Jurkat, Clone E6-1 (cell line): ENCODE measurements at regions not wholly inside any gene's neighbourhood (a gene's known extent, or its start where the extent isn't known, plus 50 kb on each side); places are given as distances from the start of the nearest gene placed in this dataset.

ENCODE experiments used
- DNase-seq: peaks from one replicate; pipeline ENCODE4 v3.0.0-alpha.2; 2011; ENCODE audit warnings: low read depth, low spot score
- H3K4me3 ChIP-seq: 2 replicates; pipeline ENCODE4 v1.5.1; 2011; ENCODE audit warnings: mild to moderate bottlenecking, low read length, control low read depth, moderate library complexity

DNA sequence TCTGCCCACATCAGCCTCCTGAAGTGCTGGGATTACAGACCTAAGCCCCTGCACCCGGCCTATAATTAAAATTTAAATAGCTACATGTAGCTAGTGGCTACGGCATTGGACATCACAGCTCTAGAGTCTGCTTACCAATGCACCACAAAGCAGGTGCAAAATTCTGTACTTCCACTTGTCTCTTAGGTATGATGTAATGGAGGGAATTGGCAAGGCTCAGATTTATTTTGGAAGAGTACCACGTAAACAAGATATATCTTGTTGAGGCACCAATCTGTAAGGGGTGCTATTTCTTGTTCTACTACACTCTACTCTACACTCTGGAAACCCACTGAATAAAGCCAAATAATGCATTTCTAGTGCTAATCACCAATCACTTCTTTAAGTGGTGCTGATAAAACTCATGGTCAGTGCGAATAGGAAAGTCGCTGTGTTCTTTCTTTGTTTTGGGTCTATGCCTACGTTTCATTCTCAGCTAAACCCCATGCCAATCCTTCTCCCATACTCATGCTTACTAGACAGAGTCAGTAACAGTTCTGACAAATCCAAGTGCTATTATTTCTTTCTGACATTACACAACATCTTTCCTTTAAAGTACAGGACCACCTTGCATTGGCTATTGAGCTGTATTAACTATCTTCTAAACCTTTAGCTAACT, 92.3 kb downstream of the GC start:
- H3K4me3 ChIP-seq = no peak overlapping the region
- no peak for DNase-seq

- DNase-seq = no peak
- no peak overlapping the region for H3K4me3 ChIP-seq
These were observed 94.1 kb downstream of the GC start for GRCh38 chr4:71689822-71690221.

DNA sequence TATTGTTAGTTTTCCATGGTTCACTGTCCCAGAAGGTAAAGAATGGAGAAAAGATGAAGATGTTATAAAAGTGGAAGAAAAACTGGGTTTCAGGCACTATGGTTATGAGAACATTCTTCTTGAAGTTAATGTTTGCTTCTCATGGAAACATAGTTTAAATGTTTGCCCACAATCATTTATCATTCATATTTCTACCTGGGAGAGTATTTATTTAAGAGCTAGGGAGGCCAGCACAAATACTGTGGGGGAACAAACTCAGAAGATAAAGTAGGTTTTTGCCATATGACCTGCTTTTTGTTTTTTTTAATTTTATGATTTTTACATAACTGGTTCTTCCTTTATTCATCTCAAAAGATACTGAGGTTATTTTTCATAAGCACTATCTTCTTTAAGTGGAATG, 96.8 kb downstream of the GC start:
- DNase-seq = no peak

GRCh38 chr4:71685975-71686374, 97.9 kb downstream of the GC start:
- no peak for DNase-seq

More for the DNA sequence above, 96.8 kb downstream of the GC start:
- H3K4me3 ChIP-seq = no peak overlapping the region

GRCh38 chr4:71683309-71683708, 100.6 kb downstream of the GC start:
- no peak for DNase-seq
- H3K4me3 ChIP-seq = no peak overlapping the region

More at GRCh38 chr4:71685975-71686374, 97.9 kb downstream of the GC start:
- H3K4me3 ChIP-seq = no peak overlapping the region

DNA sequence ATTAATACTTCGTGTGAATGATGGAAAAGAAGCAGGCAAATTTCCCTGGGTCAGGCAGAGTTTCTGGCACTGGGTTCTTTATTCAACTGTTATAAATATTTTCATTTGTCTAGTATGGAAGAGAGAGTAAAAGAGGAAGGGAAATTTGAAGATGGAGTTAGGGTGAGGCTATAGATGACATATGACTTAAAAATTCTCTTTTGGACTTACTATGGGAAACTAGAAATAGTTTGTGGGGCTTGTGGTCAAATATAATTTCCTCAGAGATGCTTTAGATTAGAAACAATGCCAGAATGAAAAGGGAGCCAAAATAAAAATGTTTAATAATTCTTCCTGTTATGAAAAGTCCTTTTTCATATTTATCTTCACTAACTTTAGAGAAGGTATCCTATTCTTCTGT, 103.2 kb downstream of the GC start:
- no peak overlapping the region for H3K4me3 ChIP-seq
- DNase-seq = no peak

GRCh38 chr4:71677568-71677967, 106.3 kb downstream of the GC start:
- H3K4me3 ChIP-seq = no peak overlapping the region
- DNase-seq = no peak

- DNase-seq = no peak
- no peak overlapping the region for H3K4me3 ChIP-seq
These were observed 114.6 kb downstream of the GC start for GRCh38 chr4:71669291-71669690.

DNA sequence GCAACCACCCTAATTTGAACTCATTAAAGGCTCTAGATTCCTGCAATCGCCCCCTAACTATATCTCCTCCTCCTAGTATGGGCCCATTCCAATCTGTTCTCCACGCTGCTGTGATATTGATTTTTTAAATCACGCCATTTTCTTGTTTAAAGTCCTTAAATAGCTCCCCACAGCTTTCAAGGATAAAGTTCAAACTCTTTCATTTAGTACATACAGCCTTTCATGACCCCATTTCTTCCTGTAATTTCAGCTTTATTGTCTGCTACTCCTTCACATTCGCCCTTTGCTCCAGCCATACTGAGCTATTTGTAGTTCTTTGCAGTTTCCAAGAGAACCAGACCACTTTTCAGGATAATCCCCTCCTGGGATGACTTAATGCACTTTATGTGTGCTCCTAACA, 118.5 kb downstream of the GC start:
- no peak overlapping the region for H3K4me3 ChIP-seq
- DNase-seq = no peak

DNA sequence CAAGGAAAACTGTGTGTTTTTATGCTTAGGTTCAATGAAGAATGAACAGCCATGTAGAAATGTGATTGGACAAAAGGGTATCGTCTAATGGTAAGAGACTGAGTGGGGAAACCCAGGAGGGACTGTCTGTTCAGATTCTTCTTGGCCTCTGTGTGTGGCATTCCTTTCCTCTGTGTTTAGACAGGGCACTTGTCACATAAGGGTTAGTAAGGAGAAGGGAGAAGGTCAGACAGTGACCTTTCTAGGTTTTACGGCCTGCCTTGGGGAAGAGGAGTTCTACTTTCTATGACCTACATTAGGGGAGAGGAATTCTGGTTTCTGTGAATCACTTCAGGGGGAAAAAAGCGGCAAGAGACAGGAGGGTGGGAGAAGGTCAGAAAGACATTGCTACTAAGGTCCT, 119.5 kb downstream of the GC start:
- DNase-seq = no peak
- no peak overlapping the region for H3K4me3 ChIP-seq

DNA sequence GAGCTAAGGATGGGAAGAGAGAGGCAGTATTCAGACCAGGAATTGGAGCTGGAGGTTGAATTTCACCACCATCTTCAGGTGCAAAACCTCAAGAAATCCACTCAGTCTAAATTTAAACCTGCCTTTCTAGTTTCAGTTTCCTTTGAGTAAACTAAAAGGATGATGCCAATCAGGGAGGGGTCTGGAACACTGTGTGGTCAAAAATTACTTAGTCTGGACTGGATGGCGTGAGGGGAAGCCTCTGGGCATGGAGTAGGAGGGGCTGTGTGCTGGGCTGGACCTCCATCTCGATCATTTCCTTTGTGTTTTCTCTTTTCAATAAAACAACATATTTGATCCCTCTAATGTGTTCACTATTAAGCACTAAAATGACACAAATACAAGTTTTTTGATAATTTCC, 120.1 kb downstream of the GC start:
- no peak for DNase-seq
- H3K4me3 ChIP-seq = no peak overlapping the region

DNA sequence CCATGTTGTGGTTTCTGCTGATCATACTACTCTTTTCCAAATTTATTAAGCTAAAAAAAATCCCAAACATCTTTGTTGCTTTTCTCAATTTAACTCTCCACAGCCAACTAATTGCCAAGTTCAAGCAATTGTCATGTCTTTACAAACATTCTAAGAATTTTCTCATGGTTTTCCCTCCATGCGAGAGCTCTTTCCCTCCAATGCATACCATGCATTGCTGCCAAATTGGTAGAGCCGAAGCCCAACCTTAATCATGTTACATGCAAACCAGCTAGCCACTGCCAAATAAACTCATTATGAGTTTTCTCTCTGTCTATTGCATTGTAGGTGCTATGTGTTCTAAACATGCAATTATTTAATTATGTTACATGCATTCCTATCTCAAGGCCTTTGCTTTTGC, 123.9 kb downstream of the GC start:
- H3K4me3 ChIP-seq = no peak overlapping the region
- no peak for DNase-seq

GRCh38 chr4:71648923-71649322, 135.0 kb downstream of the GC start:
- no peak for DNase-seq
- no peak overlapping the region for H3K4me3 ChIP-seq

- DNase-seq = no peak
- H3K4me3 ChIP-seq = no peak overlapping the region
These were observed 135.4 kb downstream of the GC start for GRCh38 chr4:71648448-71648847.

DNA sequence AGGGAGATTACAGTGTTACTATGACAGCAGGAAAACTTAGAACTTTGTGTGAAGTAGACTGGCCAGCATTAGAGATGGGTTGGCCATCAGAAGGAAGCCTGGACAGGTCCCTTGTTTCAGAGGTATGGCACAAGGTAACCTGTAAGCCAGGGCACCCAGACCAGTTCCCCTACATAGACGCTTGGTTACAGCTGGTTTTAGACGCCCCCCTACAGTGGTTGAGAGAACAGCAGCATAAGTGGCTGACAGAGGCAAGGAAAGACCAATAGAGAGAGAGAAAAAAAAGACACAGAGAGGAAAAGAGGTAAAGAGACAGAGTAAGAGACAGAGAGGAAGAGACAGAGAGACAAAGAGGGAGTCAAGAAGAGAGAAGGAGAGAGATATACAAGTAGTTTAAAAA, 144.5 kb downstream of the GC start:
- no peak overlapping the region for H3K4me3 ChIP-seq
- peak; percentile 20 for DNase-seq

- DNase-seq = no peak
- no peak overlapping the region for H3K4me3 ChIP-seq
These were observed 148.6 kb downstream of the GC start for GRCh38 chr4:71635139-71635748.

GRCh38 chr4:71634364-71634763, 149.5 kb downstream of the GC start:
- no peak for DNase-seq
- H3K4me3 ChIP-seq = no peak overlapping the region

- DNase-seq = no peak
- H3K4me3 ChIP-seq = no peak overlapping the region
These were observed 153.1 kb downstream of the GC start for GRCh38 chr4:71630803-71631202.

- no peak overlapping the region for H3K4me3 ChIP-seq
- DNase-seq = no peak
These were observed 158.9 kb downstream of the GC start for GRCh38 chr4:71625005-71625404.
